ENCODE measurements at regions not wholly inside any gene's neighbourhood (a gene's known extent, or its start where the extent isn't known, plus 50 kb on each side); places are given as distances from the start of the nearest gene placed in this dataset.

GRCh38 chr1:105914403-105914802 lies 1142.1 kb upstream of the PRMT6 start:
- TF ChIP-seq EZH2phosphoT487 (IDR thresholded peaks at IDR 0.05; ENCODE audit: borderline replicate concordance, low read depth, low read length), result no peak
- TF ChIP-seq CTCF (conservative IDR thresholded peaks at IDR 0.05; ENCODE audit: low read length), result no peak

All from OCI-LY7 (cell line).